GM18868 (cell line): ENCODE measurements at regions not wholly inside any gene's neighbourhood (a gene's known extent, or its start where the extent isn't known, plus 50 kb on each side); places are given as distances from the start of the nearest gene placed in this dataset.
"Not testable (repeated sequence)": the region's sequence is repeated elsewhere in the genome, so short reads cannot be mapped to it uniquely, and the experiment has no call there.

Experiments
- ATAC-seq: cut with Tn5 transposase; IDR thresholded peaks from one replicate; pipeline ENCODE4 v1.9.1; 2021; ENCODE audit warnings: mild to moderate bottlenecking, moderate library complexity; ENCODE audit not compliant: unreplicated experiment

GRCh38 chr6:795046-795685, 102.2 kb upstream of the EXOC2 start:
- no peak for ATAC-seq

GRCh38 chr6:793261-793660, 100.3 kb upstream of the EXOC2 start:
- no peak for ATAC-seq

- ATAC-seq = no peak
Observed at GRCh38 chr6:792662-793061, 99.7 kb upstream of the EXOC2 start.

- ATAC-seq = no peak
Observed at GRCh38 chr6:788058-788457, 95.1 kb upstream of the EXOC2 start.

- ATAC-seq = no peak
Observed at GRCh38 chr6:786946-787763, 94.2 kb upstream of the EXOC2 start.

GRCh38 chr6:783966-784735, 91.2 kb upstream of the EXOC2 start:
- no peak for ATAC-seq

GRCh38 chr6:782141-782540, 89.2 kb upstream of the EXOC2 start:
- no peak for ATAC-seq

- no peak for ATAC-seq
Observed at GRCh38 chr6:781350-781961, 88.5 kb upstream of the EXOC2 start.

GRCh38 chr6:780706-781105, 87.8 kb upstream of the EXOC2 start:
- ATAC-seq = no peak

GRCh38 chr6:776951-777350, 84.0 kb upstream of the EXOC2 start:
- ATAC-seq = no peak

- no peak for ATAC-seq
Observed at GRCh38 chr6:776528-776931, 83.6 kb upstream of the EXOC2 start.

GRCh38 chr6:775863-776262, 82.9 kb upstream of the EXOC2 start:
- ATAC-seq = no peak

GRCh38 chr6:771683-772082, 78.7 kb upstream of the EXOC2 start:
- not testable (repeated sequence) for ATAC-seq

GRCh38 chr6:767755-768512, 75.0 kb upstream of the EXOC2 start:
- no peak for ATAC-seq

- ATAC-seq = no peak
Observed at GRCh38 chr6:766625-767024, 73.7 kb upstream of the EXOC2 start.

- ATAC-seq = no peak
Observed at GRCh38 chr6:761997-762396, 69.1 kb upstream of the EXOC2 start.

GRCh38 chr6:760982-761955, 68.3 kb upstream of the EXOC2 start:
- no peak for ATAC-seq

GRCh38 chr6:759729-760128, 66.8 kb upstream of the EXOC2 start:
- no peak for ATAC-seq

GRCh38 chr6:756224-756623, 63.3 kb upstream of the EXOC2 start:
- no peak for ATAC-seq
